ENCODE measurements at regions not wholly inside any gene's neighbourhood (a gene's known extent, or its start where the extent isn't known, plus 50 kb on each side); places are given as distances from the start of the nearest gene placed in this dataset.

DNA sequence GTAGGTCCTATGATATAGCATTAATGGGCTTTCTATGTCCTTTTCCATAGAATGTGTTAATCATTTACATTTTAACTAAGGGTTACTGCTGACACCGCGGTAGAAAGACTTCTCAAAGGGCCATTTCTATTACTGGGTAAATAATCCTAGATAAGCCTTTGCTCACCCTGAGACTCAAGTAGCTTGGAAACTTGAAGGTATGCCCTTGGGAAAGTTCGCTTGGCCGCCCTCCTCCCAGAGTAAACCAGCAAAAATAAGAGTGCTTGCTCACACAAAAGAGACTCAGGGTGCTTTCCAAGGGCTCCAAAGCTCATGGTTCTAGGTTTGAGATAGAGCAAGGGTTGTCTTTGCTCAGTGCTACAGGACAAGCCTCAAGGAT is 85.8 kb upstream of the TMPRSS2 start:
- 73% methylated on average over 4 of the region's 4 CpGs for WGBS
- Histone ChIP-seq H3K36me3 (no peaks in the 10 kb centered on the region), H3K27me3 (peaks cover 4% of the 10 kb centered on the region), H3K4me1 (no peaks in the 10 kb centered on the region), H3K27ac (no peak overlapping the region), H3K4me3 (no peak overlapping the region), H3K9me3 (no peaks in the 10 kb centered on the region)
- DNase-seq (ENCODE audit: low spot score in 2 of 2): peak; percentile 13 to 57
- TF ChIP-seq, protein P1, sequence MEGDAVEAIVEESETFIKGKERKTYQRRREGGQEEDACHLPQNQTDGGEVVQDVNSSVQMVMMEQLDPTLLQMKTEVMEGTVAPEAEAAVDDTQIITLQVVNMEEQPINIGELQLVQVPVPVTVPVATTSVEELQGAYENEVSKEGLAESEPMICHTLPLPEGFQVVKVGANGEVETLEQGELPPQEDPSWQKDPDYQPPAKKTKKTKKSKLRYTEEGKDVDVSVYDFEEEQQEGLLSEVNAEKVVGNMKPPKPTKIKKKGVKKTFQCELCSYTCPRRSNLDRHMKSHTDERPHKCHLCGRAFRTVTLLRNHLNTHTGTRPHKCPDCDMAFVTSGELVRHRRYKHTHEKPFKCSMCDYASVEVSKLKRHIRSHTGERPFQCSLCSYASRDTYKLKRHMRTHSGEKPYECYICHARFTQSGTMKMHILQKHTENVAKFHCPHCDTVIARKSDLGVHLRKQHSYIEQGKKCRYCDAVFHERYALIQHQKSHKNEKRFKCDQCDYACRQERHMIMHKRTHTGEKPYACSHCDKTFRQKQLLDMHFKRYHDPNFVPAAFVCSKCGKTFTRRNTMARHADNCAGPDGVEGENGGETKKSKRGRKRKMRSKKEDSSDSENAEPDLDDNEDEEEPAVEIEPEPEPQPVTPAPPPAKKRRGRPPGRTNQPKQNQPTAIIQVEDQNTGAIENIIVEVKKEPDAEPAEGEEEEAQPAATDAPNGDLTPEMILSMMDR (IDR thresholded peaks at IDR 0.05): no peak
- TF ChIP-seq EP300 (IDR thresholded peaks at IDR 0.05) (no peak), POLR2A (IDR thresholded peaks at IDR 0.05) (no peak), POLR2AphosphoS5 (IDR thresholded peaks at IDR 0.05) (no peak)

DNA sequence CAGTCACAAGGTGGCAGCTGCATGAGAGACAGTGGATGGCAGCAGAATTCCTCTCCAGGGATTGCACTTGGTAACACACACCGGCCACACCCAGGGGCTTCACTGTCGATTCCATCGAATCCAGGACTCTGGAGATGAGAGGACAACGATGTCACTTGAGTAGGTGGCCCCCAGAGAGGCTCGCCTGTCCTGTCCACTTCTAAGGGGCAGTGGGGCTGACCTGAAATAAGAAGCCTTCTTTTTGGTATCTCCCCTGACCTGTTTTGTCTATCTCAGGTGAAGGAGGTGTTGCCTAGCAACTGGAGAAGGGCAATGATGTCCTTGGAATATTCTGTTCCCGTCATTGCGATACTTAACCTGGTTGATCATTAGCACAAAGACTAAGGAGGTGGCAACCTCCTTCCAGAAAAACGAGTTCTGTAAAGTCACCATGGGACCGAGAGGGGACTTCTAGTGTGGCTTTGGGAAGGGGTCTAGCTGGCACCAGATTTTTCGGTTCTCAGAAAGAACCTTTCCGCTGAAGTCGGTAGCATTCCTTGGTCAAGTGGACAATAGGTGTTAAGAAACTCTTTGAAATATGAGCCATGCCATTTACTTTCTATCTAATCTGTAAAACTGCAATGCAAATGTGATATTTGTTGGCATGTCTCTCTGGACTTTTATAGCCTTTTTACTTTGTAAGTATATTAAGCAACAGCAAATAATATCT is 85.2 kb upstream of the TMPRSS2 start:
- peaks cover 4% of the 10 kb centered on the region for H3K27me3 ChIP-seq
- H3K9me3 ChIP-seq: peaks cover 3% of the 10 kb centered on the region
- no peak overlapping the region for H3K27ac ChIP-seq
- no peak overlapping the region for H3K4me3 ChIP-seq
- H3K4me1 ChIP-seq: no peaks in the 10 kb centered on the region
- TF ChIP-seq EP300 (IDR thresholded peaks at IDR 0.05) (no peak), POLR2AphosphoS5 (IDR thresholded peaks at IDR 0.05) (no peak), POLR2A (IDR thresholded peaks at IDR 0.05) (no peak)
- TF ChIP-seq, protein P1 (IDR thresholded peaks at IDR 0.05): no peak
- DNase-seq (ENCODE audit: low spot score in 2 of 2): peak; percentile 33 to 65
- H3K36me3 ChIP-seq: no peaks in the 10 kb centered on the region
- WGBS: 85% methylated on average over 12 of the region's 12 CpGs

DNA sequence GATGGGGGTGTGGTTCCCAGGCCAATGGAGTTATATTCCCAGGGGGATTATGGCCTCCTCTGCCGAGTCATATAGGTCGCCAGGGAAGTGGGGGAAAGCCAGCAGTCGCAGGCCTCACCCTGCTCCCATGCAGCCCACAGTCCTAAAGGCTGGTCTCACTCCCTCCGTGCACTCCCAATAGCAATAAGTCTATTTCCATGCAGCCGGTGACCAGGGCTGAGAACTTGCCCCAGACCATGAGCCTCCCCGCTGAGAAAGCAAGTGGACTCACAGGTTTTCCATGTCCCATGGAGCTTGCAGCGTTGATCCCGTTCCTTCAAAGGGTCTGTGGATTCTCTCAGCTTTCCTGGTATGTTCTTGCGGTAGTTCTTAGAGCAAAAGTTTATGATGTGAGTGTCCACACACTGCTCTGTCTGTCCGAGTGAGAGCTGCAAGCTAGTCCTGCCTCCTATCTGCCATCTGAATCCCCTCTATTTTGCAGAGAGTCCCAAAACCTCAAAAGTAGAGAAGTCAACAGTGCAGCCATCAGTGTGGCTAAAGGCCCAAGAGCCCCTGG is 81.7 kb upstream of the TMPRSS2 start:
- DNase-seq (ENCODE audit: low spot score in 2 of 2): peak in 1 of 2 donors; percentile 40
- Histone ChIP-seq H3K27me3 (peaks cover 4% of the 10 kb centered on the region), H3K36me3 (no peaks in the 10 kb centered on the region), H3K27ac (no peak overlapping the region), H3K4me1 (no peaks in the 10 kb centered on the region), H3K4me3 (no peak overlapping the region), H3K9me3 (peaks cover 3% of the 10 kb centered on the region)
- 96% methylated on average over 9 of the region's 10 CpGs for WGBS
- TF ChIP-seq EP300 (IDR thresholded peaks at IDR 0.05) (no peak), POLR2AphosphoS5 (IDR thresholded peaks at IDR 0.05) (no peak), POLR2A (IDR thresholded peaks at IDR 0.05) (no peak)
- TF ChIP-seq, protein P1 (IDR thresholded peaks at IDR 0.05): no peak

DNA sequence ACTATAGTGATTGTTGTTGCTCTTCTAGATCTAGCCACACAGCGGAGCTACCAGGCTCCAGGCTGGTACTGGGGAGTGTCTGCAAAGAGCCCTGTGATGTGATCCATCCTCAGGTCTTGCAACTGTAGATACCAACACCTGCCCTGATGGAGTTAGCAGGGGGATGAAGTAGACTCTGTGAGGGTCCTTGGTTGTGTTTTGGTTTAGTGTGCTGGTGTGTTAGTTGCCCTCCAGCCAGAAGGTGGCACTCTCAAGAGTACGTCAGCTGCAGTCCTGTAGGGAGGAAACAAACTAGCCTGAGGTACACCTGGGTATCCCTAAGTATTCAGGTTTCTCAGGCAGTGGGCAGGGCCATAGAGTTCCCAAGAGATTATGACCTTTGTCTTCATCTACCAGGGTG is 81.2 kb upstream of the TMPRSS2 start:
- no peak overlapping the region for H3K4me3 ChIP-seq
- peaks cover 3% of the 10 kb centered on the region for H3K9me3 ChIP-seq
- TF ChIP-seq POLR2AphosphoS5 (IDR thresholded peaks at IDR 0.05) (no peak), EP300 (IDR thresholded peaks at IDR 0.05) (no peak), POLR2A (IDR thresholded peaks at IDR 0.05) (no peak)
- TF ChIP-seq, protein P1 (IDR thresholded peaks at IDR 0.05): no peak
- no peak overlapping the region for H3K27ac ChIP-seq
- 100% methylated on average over 2 of the region's 2 CpGs for WGBS
- peaks cover 4% of the 10 kb centered on the region for H3K27me3 ChIP-seq
- no peaks in the 10 kb centered on the region for H3K4me1 ChIP-seq
- no peaks in the 10 kb centered on the region for H3K36me3 ChIP-seq
- peak in 1 of 2 donors; percentile 7 for DNase-seq (ENCODE audit: low spot score in 2 of 2)

DNA sequence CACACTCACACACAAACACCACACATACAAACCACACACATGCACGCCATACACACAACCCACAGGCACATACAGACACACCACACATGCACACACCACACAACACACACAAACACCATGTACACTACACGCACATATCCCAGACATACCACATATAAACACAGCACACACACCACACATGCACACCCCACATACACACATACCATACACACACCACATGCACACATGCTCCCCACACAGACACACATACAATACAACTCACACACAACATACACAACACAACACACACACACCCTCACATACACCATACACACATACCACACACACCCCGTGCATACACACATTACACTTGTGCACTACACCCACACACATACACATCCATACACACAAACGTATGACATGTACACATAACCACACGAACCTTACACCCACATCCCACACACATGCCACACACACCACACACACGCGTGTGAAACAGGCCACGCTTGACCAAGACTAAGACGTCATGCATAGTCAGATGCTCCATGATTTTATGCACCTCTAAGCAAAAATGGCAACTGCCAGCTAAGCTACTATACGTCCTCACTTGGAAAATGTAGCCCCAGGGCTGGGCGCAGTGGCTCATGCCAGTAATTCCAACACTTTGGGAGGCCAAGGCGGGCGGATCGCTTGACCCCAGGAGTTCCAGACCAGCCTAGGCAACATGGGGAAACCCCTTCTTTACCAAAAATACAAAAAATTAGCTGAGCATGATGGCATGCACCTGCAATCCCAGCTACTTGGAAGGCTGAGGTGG is 77.4 kb upstream of the TMPRSS2 start:
- H3K9me3 ChIP-seq: peaks cover 3% of the 10 kb centered on the region
- 84% methylated on average over 14 of the region's 14 CpGs for WGBS
- TF ChIP-seq POLR2A (IDR thresholded peaks at IDR 0.05) (no peak), POLR2AphosphoS5 (IDR thresholded peaks at IDR 0.05) (no peak), EP300 (IDR thresholded peaks at IDR 0.05) (no peak)
- TF ChIP-seq, protein P1 (IDR thresholded peaks at IDR 0.05): no peak
- no peaks in the 10 kb centered on the region for H3K4me1 ChIP-seq
- peak in 1 of 2 donors; percentile 38 for DNase-seq (ENCODE audit: low spot score in 2 of 2)
- H3K27me3 ChIP-seq: no peaks in the 10 kb centered on the region
- no peaks in the 10 kb centered on the region for H3K36me3 ChIP-seq
- no peak overlapping the region for H3K27ac ChIP-seq
- H3K4me3 ChIP-seq: no peak overlapping the region

All from suprapubic skin (tissue), 4 donors.